HEK293T (cell line): ENCODE measurements at regions not wholly inside any gene's neighbourhood (a gene's known extent, or its start where the extent isn't known, plus 50 kb on each side); places are given as distances from the start of the nearest gene placed in this dataset.

Experiments used
- CTCF ChIA-PET: fragments of 350-600 bp; formaldehyde crosslinking; extraction: SDS; loops from one replicate; lab custom pipeline; 2021; ENCODE audit warnings: antibody characterized with exemption, inconsistent platforms; lab: Yijun Ruan, JAX
- POLR2A ChIA-PET: fragments of 350-600 bp; formaldehyde crosslinking; extraction: SDS; loops from one replicate; lab custom pipeline; 2020; ENCODE audit warnings: antibody characterized with exemption, inconsistent platforms; lab: Yijun Ruan, JAX
- DNase-seq: peaks from one replicate; pipeline ENCODE4 v3.0.0; 2012; ENCODE audit warnings: mixed read lengths; ENCODE audit errors: extremely low spot score
- ARNT ChIP-seq: fragments of 450-650 bp; IDR thresholded peaks from 2 replicates; pipeline ENCODE4 v1.6.1; 2017; ENCODE audit warnings: mild to moderate bottlenecking
- BHLHE40 ChIP-seq: fragments of 450-650 bp; IDR thresholded peaks from 2 replicates; pipeline ENCODE4 v1.6.1; 2016; ENCODE audit warnings: mild to moderate bottlenecking, moderate library complexity, borderline replicate concordance
- CTBP1 ChIP-seq: fragments of 450-650 bp; IDR thresholded peaks from 2 replicates; pipeline ENCODE4 v1.6.1; 2016; ENCODE audit warnings: borderline replicate concordance
- ELF4 ChIP-seq: fragments of 450-650 bp; IDR thresholded peaks from 2 replicates; pipeline ENCODE4 v1.6.1; 2017; ENCODE audit warnings: antibody characterized with exemption
- FOXA1 ChIP-seq: fragments of 450-650 bp; IDR thresholded peaks from 2 replicates; pipeline ENCODE4 v1.6.1; 2016; ENCODE audit warnings: mild to moderate bottlenecking
- FOXK2 ChIP-seq: fragments of 450-650 bp; IDR thresholded peaks from 2 replicates; pipeline ENCODE4 v1.6.1; 2016; ENCODE audit warnings: mild to moderate bottlenecking
- FOXM1 ChIP-seq: fragments of 450-650 bp; IDR thresholded peaks from 2 replicates; pipeline ENCODE4 v1.6.1; 2017; ENCODE audit warnings: mild to moderate bottlenecking, borderline replicate concordance
- HDGF ChIP-seq: fragments of 450-650 bp; IDR thresholded peaks from 2 replicates; pipeline ENCODE4 v1.6.1; 2017; ENCODE audit warnings: antibody characterized with exemption, borderline replicate concordance
- L3MBTL2 ChIP-seq: fragments of 450-650 bp; conservative IDR thresholded peaks from 2 replicates; pipeline ENCODE4 v1.6.1; 2016; ENCODE audit warnings: mild to moderate bottlenecking
- LEF1 ChIP-seq: fragments of 450-650 bp; IDR thresholded peaks from 2 replicates; pipeline ENCODE4 v1.6.1; 2017; ENCODE audit warnings: mild to moderate bottlenecking, borderline replicate concordance
- NFRKB ChIP-seq: fragments of 450-650 bp; IDR thresholded peaks from 2 replicates; pipeline ENCODE4 v1.6.1; 2016; ENCODE audit warnings: mild to moderate bottlenecking, moderate library complexity
- PKNOX1 ChIP-seq: fragments of 450-650 bp; IDR thresholded peaks from 2 replicates; pipeline ENCODE4 v1.6.1; 2016
- SP1 ChIP-seq: fragments of 450-650 bp; IDR thresholded peaks from 2 replicates; pipeline ENCODE4 v1.6.1; 2017
- SUZ12 ChIP-seq: fragments of 450-650 bp; IDR thresholded peaks from 2 replicates; pipeline ENCODE4 v1.6.1; 2016; ENCODE audit warnings: mild to moderate bottlenecking
- TARDBP ChIP-seq: fragments of 450-650 bp; IDR thresholded peaks from 2 replicates; pipeline ENCODE4 v1.6.1; 2016
- ZNF384 ChIP-seq: fragments of 450-650 bp; IDR thresholded peaks from 2 replicates; pipeline ENCODE4 v1.6.1; 2016

- TF ChIP-seq FOXA1 (no peak), ARNT (no peak), NFRKB (no peak), BHLHE40 (no peak), SUZ12 (no peak), PKNOX1 (no peak), CTBP1 (no peak), LEF1 (no peak), FOXK2 (no peak), SP1 (no peak), HDGF (no peak), ZNF384 (no peak), TARDBP (no peak), FOXM1 (no peak), L3MBTL2 (no peak), ELF4 (no peak)
- DNase-seq, result no peak
- ChIA-PET CTCF (no interaction called here), POLR2A (no interaction called here)
Observed at GRCh38 chr5:29240379-29240778, 1953.1 kb upstream of the CDH6 start.

GRCh38 chr5:29239606-29240005, 1953.9 kb upstream of the CDH6 start:
- POLR2A ChIA-PET, result no interaction called here
- CTCF ChIA-PET, result no interaction called here
- no peak for TF ChIP-seq SUZ12
- no peak for TF ChIP-seq TARDBP
- no peak for TF ChIP-seq HDGF
- no peak for TF ChIP-seq CTBP1
- no peak for TF ChIP-seq FOXK2
- no peak for TF ChIP-seq ELF4
- no peak for TF ChIP-seq ZNF384
- no peak for TF ChIP-seq BHLHE40
- DNase-seq, result no peak

GRCh38 chr5:29238115-29238514, 1955.4 kb upstream of the CDH6 start:
- CTCF ChIA-PET, result no interaction called here
- no peak for DNase-seq
- POLR2A ChIA-PET, result no interaction called here
- TF ChIP-seq L3MBTL2 (no peak), LEF1 (no peak), ELF4 (no peak), FOXK2 (no peak)

GRCh38 chr5:29231154-29231553, 1962.3 kb upstream of the CDH6 start:
- ChIA-PET POLR2A (no interaction called here), CTCF (no interaction called here)
- no peak for DNase-seq
- TF ChIP-seq ELF4 (no peak), CTBP1 (no peak), ZNF384 (no peak), TARDBP (no peak), BHLHE40 (no peak), HDGF (no peak), SP1 (no peak), PKNOX1 (no peak), FOXA1 (no peak), ARNT (no peak), SUZ12 (no peak), FOXK2 (no peak), L3MBTL2 (no peak), LEF1 (no peak), NFRKB (no peak), FOXM1 (no peak)

- no peak for DNase-seq
- TF ChIP-seq SP1 (no peak), HDGF (no peak), NFRKB (no peak), FOXK2 (no peak), ARNT (no peak), BHLHE40 (no peak), L3MBTL2 (no peak), LEF1 (no peak), TARDBP (no peak), FOXA1 (no peak), CTBP1 (no peak), ZNF384 (no peak), SUZ12 (no peak), PKNOX1 (no peak), FOXM1 (no peak), ELF4 (no peak)
- ChIA-PET POLR2A (no interaction called here), CTCF (no interaction called here)
Observed at GRCh38 chr5:29230591-29230990, 1962.9 kb upstream of the CDH6 start.

- ChIA-PET POLR2A (no interaction called here), CTCF (no interaction called here)
- no peak for DNase-seq
- TF ChIP-seq FOXA1 (no peak), SUZ12 (no peak), L3MBTL2 (no peak), TARDBP (no peak), NFRKB (no peak), FOXM1 (no peak), SP1 (no peak), HDGF (no peak), ELF4 (no peak), LEF1 (no peak), FOXK2 (no peak), BHLHE40 (no peak), ZNF384 (no peak), ARNT (no peak), PKNOX1 (no peak), CTBP1 (no peak)
Observed at GRCh38 chr5:29229461-29229860, 1964.0 kb upstream of the CDH6 start.
